ENCODE measurements at regions not wholly inside any gene's neighbourhood (a gene's known extent, or its start where the extent isn't known, plus 50 kb on each side); places are given as distances from the start of the nearest gene placed in this dataset.
"Not testable (repeated sequence)": the region's sequence is repeated elsewhere in the genome, so short reads cannot be mapped to it uniquely, and the experiment has no call there.

DNA sequence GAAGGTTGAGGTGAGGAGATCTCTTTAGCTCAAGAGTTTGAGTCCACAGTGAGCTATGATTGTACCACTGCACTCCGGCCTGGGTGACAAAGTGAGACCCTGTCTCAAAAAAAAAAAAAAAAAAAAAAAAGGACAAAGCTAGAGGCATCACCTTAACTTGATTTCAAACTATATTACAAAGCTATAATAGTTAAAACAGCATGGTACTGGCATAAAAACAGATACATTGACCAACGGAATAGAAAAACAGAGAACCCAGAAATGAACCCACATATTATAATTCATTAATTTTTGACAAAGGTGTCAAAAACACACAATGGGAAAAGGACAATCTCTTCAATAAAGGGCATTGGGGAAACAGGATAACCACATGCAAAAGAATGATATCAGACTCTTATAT is 50.8 kb upstream of the MBOAT1 start:
- no peak for DNase-seq (ENCODE audit: extremely low read depth, low read depth)
- no peak for TF ChIP-seq CTCF (IDR thresholded peaks at IDR 0.05; ENCODE audit: low read depth, low read length)

GRCh38 chr6:20265842-20266241 is 53.6 kb upstream of the MBOAT1 start:
- DNase-seq (ENCODE audit: extremely low read depth, low read depth) = no peak
- no peak for TF ChIP-seq CTCF (IDR thresholded peaks at IDR 0.05; ENCODE audit: low read depth, low read length)

- no peak for DNase-seq (ENCODE audit: extremely low read depth, low read depth)
- TF ChIP-seq CTCF (IDR thresholded peaks at IDR 0.05; ENCODE audit: low read depth, low read length) = no peak
Observed at GRCh38 chr6:20266851-20267608, 54.8 kb upstream of the MBOAT1 start.

DNA sequence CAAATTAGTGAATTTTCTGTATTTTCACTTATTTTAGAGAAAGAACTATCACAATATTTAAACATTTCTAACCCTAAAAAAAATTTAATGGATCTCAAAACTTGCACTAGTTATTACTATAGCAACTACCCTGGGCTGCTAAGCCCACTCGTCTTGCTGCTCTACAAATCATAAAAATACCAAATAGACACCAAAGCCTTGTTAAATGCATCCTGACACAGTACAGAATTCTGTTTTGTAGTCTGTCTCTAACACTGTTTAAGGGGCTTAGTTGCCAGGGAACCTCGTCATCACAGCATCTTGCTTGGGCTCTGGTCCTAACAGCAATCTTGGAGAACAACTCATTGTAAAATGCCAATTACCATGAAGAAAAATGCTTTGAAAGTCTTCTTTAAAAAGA is 56.9 kb upstream of the MBOAT1 start:
- TF ChIP-seq CTCF (IDR thresholded peaks at IDR 0.05; ENCODE audit: low read depth, low read length) = no peak

DNA sequence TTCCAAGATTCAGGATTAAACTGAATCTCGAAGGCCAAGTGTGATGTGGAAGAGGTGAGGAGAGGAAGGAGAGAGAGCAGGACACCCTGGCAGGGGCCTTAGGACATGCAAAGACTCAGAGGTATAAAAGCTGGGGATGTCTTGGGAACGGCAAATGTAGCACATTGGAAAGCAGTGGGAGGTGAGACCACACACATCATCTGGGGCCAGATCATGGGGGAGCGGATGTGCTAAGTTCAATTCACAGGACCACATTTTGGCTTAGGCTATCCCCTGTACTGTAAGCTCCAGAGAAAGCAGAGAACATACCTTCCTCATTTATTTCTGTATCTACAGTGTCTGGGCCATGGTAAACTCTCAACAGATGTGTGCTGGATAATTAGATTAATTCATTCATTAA is 59.5 kb upstream of the MBOAT1 start:
- no peak for TF ChIP-seq CTCF (IDR thresholded peaks at IDR 0.05; ENCODE audit: low read depth, low read length)
- no peak for DNase-seq (ENCODE audit: extremely low read depth, low read depth)

More for the DNA sequence above, 56.9 kb upstream of the MBOAT1 start:
- DNase-seq (ENCODE audit: extremely low read depth, low read depth) = no peak

GRCh38 chr6:20274137-20274536 is 61.9 kb upstream of the MBOAT1 start:
- no peak for DNase-seq (ENCODE audit: extremely low read depth, low read depth)
- no peak for TF ChIP-seq CTCF (IDR thresholded peaks at IDR 0.05; ENCODE audit: low read depth, low read length)

DNA sequence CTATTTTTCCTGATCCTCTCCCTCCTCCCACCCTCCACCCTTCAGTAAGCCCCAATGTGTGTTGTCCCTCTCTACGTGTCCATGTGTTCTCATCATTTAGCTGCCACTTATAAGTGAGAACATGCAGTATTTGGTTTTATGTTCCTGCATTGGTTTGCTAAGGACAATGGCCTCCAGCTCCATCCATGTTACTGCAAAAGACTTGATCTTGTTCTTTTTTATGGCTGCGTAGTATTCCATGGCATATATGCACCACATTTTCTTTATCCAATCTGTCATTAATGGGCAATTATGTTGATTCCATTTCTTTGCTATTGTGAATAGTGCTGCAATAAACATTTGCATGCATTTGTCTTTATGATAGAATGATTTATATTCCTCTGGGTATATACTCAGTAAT is 63.6 kb upstream of the MBOAT1 start:
- not testable (repeated sequence) for DNase-seq (ENCODE audit: extremely low read depth, low read depth)

DNA sequence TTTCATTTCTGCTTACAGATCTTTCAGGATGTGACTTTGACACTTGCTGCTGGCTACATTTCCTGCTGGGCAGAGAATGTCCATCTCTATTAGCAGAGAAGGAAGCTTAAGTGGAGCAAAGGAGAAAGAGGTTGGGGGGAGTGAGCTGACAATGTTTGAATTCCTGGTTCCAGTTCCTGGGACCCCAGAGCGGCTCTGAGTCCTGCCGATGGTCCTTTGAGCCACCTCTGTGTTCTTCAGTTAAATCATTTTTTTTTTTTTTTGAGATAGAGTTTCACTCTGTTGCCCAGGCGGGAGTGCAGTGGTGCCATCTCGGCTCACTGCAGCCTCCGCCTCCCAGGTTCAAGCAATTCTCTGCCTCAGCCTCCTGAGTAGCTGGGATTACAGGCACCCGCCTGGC is 65.5 kb upstream of the MBOAT1 start:
- not testable (repeated sequence) for DNase-seq (ENCODE audit: extremely low read depth, low read depth)

All from AG09319 (cell line).